OCI-LY7 (cell line): ENCODE measurements at regions not wholly inside any gene's neighbourhood (a gene's known extent, or its start where the extent isn't known, plus 50 kb on each side); places are given as distances from the start of the nearest gene placed in this dataset.

Experiments
- EZH2phosphoT487 ChIP-seq: fragments of 200-600 bp; sonication (generic); IDR thresholded peaks from 2 replicates; pipeline ENCODE4 v1.6.1; 2018; ENCODE audit warnings: low read depth, borderline replicate concordance, mild to moderate bottlenecking, mixed run types, antibody characterized with exemption, low read length, moderate library complexity, mixed read lengths
- TF ChIP-seq, protein P1 (sequence below): fragments of 200-600 bp; sonication (generic); conservative IDR thresholded peaks from 2 replicates; pipeline ENCODE4 v1.5.1; 2014; ENCODE audit warnings: mild to moderate bottlenecking, antibody characterized with exemption, low read length, moderate library complexity, mixed read lengths

DNA sequence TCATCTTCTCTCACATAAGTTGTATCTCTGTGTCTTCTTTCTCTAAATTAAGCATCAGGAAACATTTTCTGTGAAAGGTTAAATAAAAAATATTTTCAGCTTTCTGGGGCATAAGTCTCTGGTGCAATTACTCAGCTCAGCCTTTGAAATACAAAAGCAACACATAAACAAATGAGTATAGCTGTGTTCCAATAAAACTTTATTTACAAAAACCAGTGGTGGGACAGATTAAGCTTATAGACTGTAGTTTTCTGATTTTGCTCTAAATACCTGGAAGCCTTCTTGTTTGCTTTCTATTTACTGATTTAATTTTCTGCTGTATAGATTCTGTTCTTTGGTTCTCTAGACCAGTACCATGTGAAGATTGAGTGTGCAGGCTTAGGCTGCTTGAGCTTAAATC, 655.1 kb downstream of the VRK1 start:
- TF ChIP-seq, protein P1, sequence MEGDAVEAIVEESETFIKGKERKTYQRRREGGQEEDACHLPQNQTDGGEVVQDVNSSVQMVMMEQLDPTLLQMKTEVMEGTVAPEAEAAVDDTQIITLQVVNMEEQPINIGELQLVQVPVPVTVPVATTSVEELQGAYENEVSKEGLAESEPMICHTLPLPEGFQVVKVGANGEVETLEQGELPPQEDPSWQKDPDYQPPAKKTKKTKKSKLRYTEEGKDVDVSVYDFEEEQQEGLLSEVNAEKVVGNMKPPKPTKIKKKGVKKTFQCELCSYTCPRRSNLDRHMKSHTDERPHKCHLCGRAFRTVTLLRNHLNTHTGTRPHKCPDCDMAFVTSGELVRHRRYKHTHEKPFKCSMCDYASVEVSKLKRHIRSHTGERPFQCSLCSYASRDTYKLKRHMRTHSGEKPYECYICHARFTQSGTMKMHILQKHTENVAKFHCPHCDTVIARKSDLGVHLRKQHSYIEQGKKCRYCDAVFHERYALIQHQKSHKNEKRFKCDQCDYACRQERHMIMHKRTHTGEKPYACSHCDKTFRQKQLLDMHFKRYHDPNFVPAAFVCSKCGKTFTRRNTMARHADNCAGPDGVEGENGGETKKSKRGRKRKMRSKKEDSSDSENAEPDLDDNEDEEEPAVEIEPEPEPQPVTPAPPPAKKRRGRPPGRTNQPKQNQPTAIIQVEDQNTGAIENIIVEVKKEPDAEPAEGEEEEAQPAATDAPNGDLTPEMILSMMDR, result no peak
- no peak for TF ChIP-seq EZH2phosphoT487
